Liver (tissue), 8 donors: ENCODE measurements at regions not wholly inside any gene's neighbourhood (a gene's known extent, or its start where the extent isn't known, plus 50 kb on each side); places are given as distances from the start of the nearest gene placed in this dataset.

Experiments
- DNase-seq: peaks from one replicate; pipeline ENCODE4 v3.0.0-alpha.2; 2017; ENCODE audit warnings: low spot score
- H3K27ac ChIP-seq, 2 donors: one replicate each; pipeline ENCODE4 v1.7.0; 2013; ENCODE audit warnings: inconsistent platforms in 2 of 2, low read length in 2 of 2, control low read depth in 1 of 2, low read depth in 1 of 2, mild to moderate bottlenecking in 1 of 2
- H3K27me3 ChIP-seq, 4 donors: one replicate each; pipeline versions ENCODE4 v1.6.1 to v1.7.0; 2013; ENCODE audit warnings: low read length in 3 of 4, inconsistent platforms in 1 of 4, mild to moderate bottlenecking in 1 of 4, moderate library complexity in 1 of 4; ENCODE audit not compliant: control insufficient read depth in 4 of 4, insufficient read depth in 4 of 4
- H3K36me3 ChIP-seq, 4 donors: one replicate each; pipeline versions ENCODE4 v1.6.1 to v1.7.0; 2013; ENCODE audit warnings: low read length in 3 of 4, mild to moderate bottlenecking in 3 of 4, low read depth in 1 of 4, moderate library complexity in 1 of 4; ENCODE audit not compliant: control insufficient read depth in 4 of 4, insufficient read depth in 3 of 4
- H3K4me1 ChIP-seq, 4 donors: one replicate each; pipeline versions ENCODE4 v1.6.1 to v1.7.0; 2013; ENCODE audit warnings: low read length in 3 of 4, mild to moderate bottlenecking in 3 of 4, moderate library complexity in 1 of 4; ENCODE audit not compliant: control insufficient read depth in 4 of 4, insufficient read depth in 4 of 4
- H3K4me3 ChIP-seq, 3 donors: one replicate each; pipeline versions ENCODE4 v1.6.1 to v1.7.0; 2013; ENCODE audit warnings: low read length in 3 of 3, control low read depth in 1 of 3, low read depth in 1 of 3, mild to moderate bottlenecking in 1 of 3
- H3K9ac ChIP-seq, 2 donors: one replicate each; pipeline ENCODE4 v1.7.0; 2013; ENCODE audit warnings: low read length in 2 of 2, mild to moderate bottlenecking in 2 of 2, moderate library complexity in 2 of 2, control low read depth in 1 of 2, low read depth in 1 of 2
- H3K9me3 ChIP-seq, 4 donors: one replicate each; pipeline versions ENCODE4 v1.6.1 to v1.7.0; 2013; ENCODE audit warnings: low read length in 3 of 4; ENCODE audit not compliant: control insufficient read depth in 4 of 4
- ATF3 ChIP-seq: IDR thresholded peaks from 2 replicates; pipeline ENCODE4 v1.6.1; 2016; ENCODE audit warnings: antibody characterized with exemption
- CTCF ChIP-seq: fragments of 150-350 bp; IDR thresholded peaks from 2 replicates; pipeline ENCODE4 v1.5.1; 2017; ENCODE audit warnings: improper control_type of control experiment, low read depth, low read length; ENCODE audit not compliant: missing input control
- EGR1 ChIP-seq, 2 donors: IDR thresholded peaks; 2 replicates each; pipeline ENCODE4 v1.6.1; 2016 to 2018; ENCODE audit warnings: antibody characterized with exemption in 2 of 2, low read depth in 2 of 2
- FOXA1 ChIP-seq: IDR thresholded peaks from 2 replicates; pipeline ENCODE4 v1.6.1; 2016; ENCODE audit warnings: antibody characterized with exemption
- FOXA2 ChIP-seq: IDR thresholded peaks from 2 replicates; pipeline ENCODE4 v1.6.1; 2016; ENCODE audit warnings: antibody characterized with exemption
- GABPA ChIP-seq, 2 donors: IDR thresholded peaks in 1 of 2; conservative IDR thresholded peaks in 1 of 2; 2 replicates each; pipeline ENCODE4 v1.6.1; 2016; ENCODE audit warnings: antibody characterized with exemption in 2 of 2, mild to moderate bottlenecking in 1 of 2, moderate library complexity in 1 of 2
- HNF4A ChIP-seq, 2 donors: conservative IDR thresholded peaks; 2 replicates each; pipeline ENCODE4 v1.6.1; 2016; ENCODE audit warnings: antibody characterized with exemption in 2 of 2, mild to moderate bottlenecking in 2 of 2
- HNF4G ChIP-seq: IDR thresholded peaks from 2 replicates; pipeline ENCODE4 v1.6.1; 2016; ENCODE audit warnings: antibody characterized with exemption
- JUND ChIP-seq, 2 donors: IDR thresholded peaks; 2 replicates each; pipeline ENCODE4 v1.6.1; 2016; ENCODE audit warnings: antibody characterized with exemption in 2 of 2
- MAX ChIP-seq: IDR thresholded peaks from 2 replicates; pipeline ENCODE4 v1.6.1; 2016; ENCODE audit warnings: antibody characterized with exemption
- NR2F2 ChIP-seq: IDR thresholded peaks from 2 replicates; pipeline ENCODE4 v1.6.1; 2016; ENCODE audit warnings: antibody characterized with exemption
- RAD21 ChIP-seq, 2 donors: IDR thresholded peaks; 2 replicates each; pipeline ENCODE4 v1.6.1; 2016; ENCODE audit warnings: antibody characterized with exemption in 2 of 2, mild to moderate bottlenecking in 2 of 2
- REST ChIP-seq: IDR thresholded peaks from 2 replicates; pipeline ENCODE4 v1.6.1; 2016; ENCODE audit warnings: antibody characterized with exemption, mild to moderate bottlenecking
- RXRA ChIP-seq, 2 donors: IDR thresholded peaks; 2 replicates each; pipeline ENCODE4 v1.6.1; 2017 to 2018; ENCODE audit warnings: antibody characterized with exemption in 2 of 2, mild to moderate bottlenecking in 1 of 2
- SP1 ChIP-seq: IDR thresholded peaks from 2 replicates; pipeline ENCODE4 v1.6.1; 2018; ENCODE audit warnings: antibody characterized with exemption, mild to moderate bottlenecking
- TAF1 ChIP-seq: conservative IDR thresholded peaks from 2 replicates; pipeline ENCODE4 v1.6.1; 2016; ENCODE audit warnings: antibody characterized with exemption, mild to moderate bottlenecking
- YY1 ChIP-seq: IDR thresholded peaks from 2 replicates; pipeline ENCODE4 v1.6.1; 2016; ENCODE audit warnings: antibody characterized with exemption, mild to moderate bottlenecking
- WGBS: extraction: QIAGEN DNeasy Blood & Tissue Kit; methylation state at CpG from one replicate; pipeline ENCODE4 v1.1.7; 2013; 5-methylcytosine and 5-hydroxymethylcytosine counted together
- TF ChIP-seq, protein P1 (sequence below): IDR thresholded peaks from 2 replicates; pipeline ENCODE4 v1.6.1; 2016; ENCODE audit warnings: antibody characterized with exemption
- donor health status: healthy.
- donor health status: healthy.
- donor health status: healthy.
- donor health status: healthy.
- donor health status: healthy.

DNA sequence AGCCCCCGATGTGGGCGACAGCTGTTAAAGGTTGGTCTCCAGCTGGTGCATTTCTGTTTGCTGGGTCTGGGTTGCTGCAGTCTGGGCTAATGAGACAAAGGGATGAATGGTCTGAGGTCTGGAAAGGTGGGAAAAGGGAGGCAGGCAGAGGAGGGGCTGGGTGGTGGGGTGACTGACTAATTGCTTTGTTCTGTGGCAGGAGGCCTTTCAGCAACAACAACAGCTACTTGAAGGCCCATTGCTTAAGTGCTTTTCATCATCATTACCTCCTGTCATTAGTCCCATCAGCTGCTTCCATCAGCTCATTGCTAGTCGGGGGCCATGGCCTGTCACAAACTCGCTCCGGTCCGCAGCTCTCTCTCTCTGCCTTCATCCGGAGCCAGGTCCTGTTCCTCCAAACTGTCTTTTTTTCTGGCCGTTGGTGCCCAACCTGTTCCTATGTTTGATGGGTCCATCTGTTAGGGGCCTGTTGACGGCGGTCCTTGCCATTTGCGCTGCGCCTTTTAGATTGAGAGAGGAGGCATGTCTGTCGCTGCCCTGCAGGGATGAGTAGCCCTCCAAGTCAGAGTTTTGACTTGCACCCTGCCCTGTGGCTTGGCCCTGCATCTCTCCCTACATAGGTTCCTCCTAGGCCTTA lies 105.6 kb upstream of the PLXNA2 start:
- Histone ChIP-seq H3K36me3 (no peaks in the 10 kb centered on the region), H3K4me3 (no peak overlapping the region), H3K27me3 (no peaks in the 10 kb centered on the region), H3K4me1 (no peaks in the 10 kb centered on the region), H3K9me3 (no peaks in the 10 kb centered on the region), H3K27ac (no peak overlapping the region), H3K9ac (no peak overlapping the region)
- DNase-seq: no peak
- TF ChIP-seq CTCF (no peak), REST (no peak), SP1 (no peak), GABPA (IDR thresholded peaks at IDR 0.05 in 1 of 2, conservative IDR thresholded peaks at IDR 0.05 in 1 of 2) (no peak), YY1 (no peak), NR2F2 (no peak), RXRA (IDR thresholded peaks at IDR 0.05) (no peak), FOXA2 (no peak), MAX (no peak), HNF4G (no peak), ATF3 (no peak)
- 92% methylated on average over 13 of the region's 13 CpGs for WGBS

- 77% methylated on average over 1 of the region's 1 CpG for WGBS
- H3K4me3 ChIP-seq: no peak overlapping the region
- TF ChIP-seq JUND (IDR thresholded peaks at IDR 0.05): no peak
- no peak for TF ChIP-seq RAD21 (IDR thresholded peaks at IDR 0.05)
- TF ChIP-seq RXRA (IDR thresholded peaks at IDR 0.05): no peak
- TF ChIP-seq CTCF: no peak
- no peak for TF ChIP-seq HNF4A (conservative IDR thresholded peaks at IDR 0.05)
- TF ChIP-seq ATF3: no peak
- TF ChIP-seq FOXA2: no peak
- no peak for TF ChIP-seq HNF4G
- TF ChIP-seq MAX: no peak
- TF ChIP-seq NR2F2: no peak
- TF ChIP-seq EGR1 (IDR thresholded peaks at IDR 0.05; ENCODE audit: low read depth in 2 of 2): no peak
- TF ChIP-seq YY1: no peak
- TF ChIP-seq SP1: no peak
- no peak for TF ChIP-seq GABPA (IDR thresholded peaks at IDR 0.05 in 1 of 2, conservative IDR thresholded peaks at IDR 0.05 in 1 of 2)
- TF ChIP-seq, protein P1, sequence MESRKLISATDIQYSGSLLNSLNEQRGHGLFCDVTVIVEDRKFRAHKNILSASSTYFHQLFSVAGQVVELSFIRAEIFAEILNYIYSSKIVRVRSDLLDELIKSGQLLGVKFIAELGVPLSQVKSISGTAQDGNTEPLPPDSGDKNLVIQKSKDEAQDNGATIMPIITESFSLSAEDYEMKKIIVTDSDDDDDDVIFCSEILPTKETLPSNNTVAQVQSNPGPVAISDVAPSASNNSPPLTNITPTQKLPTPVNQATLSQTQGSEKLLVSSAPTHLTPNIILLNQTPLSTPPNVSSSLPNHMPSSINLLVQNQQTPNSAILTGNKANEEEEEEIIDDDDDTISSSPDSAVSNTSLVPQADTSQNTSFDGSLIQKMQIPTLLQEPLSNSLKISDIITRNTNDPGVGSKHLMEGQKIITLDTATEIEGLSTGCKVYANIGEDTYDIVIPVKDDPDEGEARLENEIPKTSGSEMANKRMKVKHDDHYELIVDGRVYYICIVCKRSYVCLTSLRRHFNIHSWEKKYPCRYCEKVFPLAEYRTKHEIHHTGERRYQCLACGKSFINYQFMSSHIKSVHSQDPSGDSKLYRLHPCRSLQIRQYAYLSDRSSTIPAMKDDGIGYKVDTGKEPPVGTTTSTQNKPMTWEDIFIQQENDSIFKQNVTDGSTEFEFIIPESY: no peak
- no peak for TF ChIP-seq TAF1
- TF ChIP-seq FOXA1: no peak
Observed at GRCh38 chr1:208350815-208351214, 106.6 kb upstream of the PLXNA2 start.

More at GRCh38 chr1:208350815-208351214, 106.6 kb upstream of the PLXNA2 start:
- H3K4me1 ChIP-seq: no peaks in the 10 kb centered on the region
- no peak overlapping the region for H3K27ac ChIP-seq
- H3K27me3 ChIP-seq: no peaks in the 10 kb centered on the region
- H3K9ac ChIP-seq: no peak overlapping the region
- no peaks in the 10 kb centered on the region for H3K9me3 ChIP-seq
- no peaks in the 10 kb centered on the region for H3K36me3 ChIP-seq
- DNase-seq: no peak
